GM21723 (cell line): ENCODE measurements at regions not wholly inside any gene's neighbourhood (a gene's known extent, or its start where the extent isn't known, plus 50 kb on each side); places are given as distances from the start of the nearest gene placed in this dataset.
A peak's percentile ranks its signal among the peaks of the same experiment; 100 is the strongest.

Experiments used
- ATAC-seq: cut with Tn5 transposase; IDR thresholded peaks from one replicate; pipeline ENCODE4 v1.9.1; 2021; ENCODE audit warnings: mild to moderate bottlenecking, moderate library complexity; ENCODE audit not compliant: unreplicated experiment

DNA sequence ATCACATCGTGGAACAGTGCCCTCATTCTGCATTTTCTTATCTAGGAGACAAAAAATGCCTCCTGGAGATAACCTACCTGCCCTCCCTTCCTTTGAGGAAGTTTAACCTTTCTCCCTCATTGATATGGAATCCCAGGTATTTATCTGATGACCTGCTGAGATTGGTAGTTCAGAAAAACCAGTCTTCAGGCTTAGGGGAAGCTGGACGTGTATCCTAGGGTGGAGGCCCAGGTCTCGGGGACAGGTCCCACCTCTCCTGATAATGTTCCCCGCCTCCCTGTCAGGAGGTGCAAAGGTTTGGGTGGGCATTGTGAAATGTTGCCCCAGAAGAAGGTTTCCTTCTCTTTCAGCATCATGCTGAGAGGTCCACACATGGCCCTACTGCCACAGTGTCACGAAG lies 186.9 kb upstream of the NAV2 start:
- no peak for ATAC-seq

- ATAC-seq = peak; percentile 68
Observed at GRCh38 chr11:19525276-19525675, 187.4 kb upstream of the NAV2 start.

- ATAC-seq = no peak
Observed at GRCh38 chr11:19524171-19524671, 188.4 kb upstream of the NAV2 start.

- no peak for ATAC-seq
Observed at GRCh38 chr11:19520681-19521080, 192.0 kb upstream of the NAV2 start.

GRCh38 chr11:19519912-19520641 lies 192.6 kb upstream of the NAV2 start:
- ATAC-seq = no peak

DNA sequence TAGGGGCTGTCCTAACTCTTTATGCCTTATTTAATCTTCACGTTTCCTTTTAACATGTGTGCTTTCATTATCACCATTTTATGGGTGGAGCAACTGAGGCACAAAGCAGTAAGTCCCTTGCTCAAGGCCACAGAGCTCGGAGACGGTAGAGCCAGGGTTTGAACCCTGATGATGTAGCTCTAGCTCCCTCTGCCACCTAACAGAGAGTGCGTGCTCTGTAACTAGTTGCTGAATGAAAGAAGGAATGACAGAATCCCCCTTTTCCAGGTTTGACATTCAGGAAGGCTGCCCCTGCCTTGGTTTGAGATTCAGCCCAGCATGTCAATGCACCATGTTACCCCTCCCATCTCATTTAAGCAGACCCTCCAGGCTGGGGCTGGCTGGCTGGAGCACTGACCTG lies 193.3 kb upstream of the NAV2 start:
- ATAC-seq = no peak

- ATAC-seq = no peak
Observed at GRCh38 chr11:19513253-19513652, 199.4 kb upstream of the NAV2 start.

GRCh38 chr11:19512618-19513017 lies 200.0 kb upstream of the NAV2 start:
- no peak for ATAC-seq

- ATAC-seq = no peak
Observed at GRCh38 chr11:19511413-19512183, 201.0 kb upstream of the NAV2 start.

DNA sequence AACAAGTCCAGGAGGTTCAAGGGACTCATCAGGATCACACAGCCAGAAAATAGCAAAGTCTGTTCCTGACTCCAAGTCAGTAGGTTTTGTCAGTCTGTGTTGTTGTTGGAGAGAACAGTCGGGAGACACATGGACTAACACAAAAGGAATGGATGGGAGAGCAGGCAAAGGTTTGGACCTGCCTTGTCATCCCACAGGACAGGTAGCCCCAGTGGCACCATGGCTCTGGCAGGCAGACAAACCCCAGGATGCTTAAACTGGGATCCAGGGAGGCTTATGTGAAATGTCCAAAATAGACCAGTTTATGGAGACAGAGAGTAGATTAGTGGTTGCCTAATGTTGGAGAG lies 201.6 kb upstream of the NAV2 start:
- ATAC-seq = no peak

- no peak for ATAC-seq
Observed at GRCh38 chr11:19510468-19510867, 202.2 kb upstream of the NAV2 start.

- ATAC-seq = no peak
Observed at GRCh38 chr11:19509215-19509614, 203.4 kb upstream of the NAV2 start.

DNA sequence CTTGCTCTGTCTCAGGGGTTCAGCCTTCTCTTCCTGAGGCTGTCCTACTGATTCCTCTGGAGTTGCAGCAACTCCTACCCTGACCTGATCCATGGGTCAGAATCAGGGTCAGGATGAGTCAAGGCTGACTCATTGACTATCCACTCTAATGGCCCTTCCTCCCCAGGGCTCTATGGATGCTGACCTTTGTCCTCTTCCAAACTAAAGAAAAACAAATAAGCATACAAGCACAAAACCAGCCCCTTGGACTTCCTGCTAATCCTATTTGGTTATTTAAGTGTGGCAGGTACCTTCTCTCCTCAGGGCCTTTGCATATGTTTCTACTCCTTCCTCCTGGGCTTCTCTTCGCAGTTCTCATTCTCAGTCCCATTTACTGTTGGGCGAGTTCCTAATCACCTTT lies 204.5 kb upstream of the NAV2 start:
- no peak for ATAC-seq

DNA sequence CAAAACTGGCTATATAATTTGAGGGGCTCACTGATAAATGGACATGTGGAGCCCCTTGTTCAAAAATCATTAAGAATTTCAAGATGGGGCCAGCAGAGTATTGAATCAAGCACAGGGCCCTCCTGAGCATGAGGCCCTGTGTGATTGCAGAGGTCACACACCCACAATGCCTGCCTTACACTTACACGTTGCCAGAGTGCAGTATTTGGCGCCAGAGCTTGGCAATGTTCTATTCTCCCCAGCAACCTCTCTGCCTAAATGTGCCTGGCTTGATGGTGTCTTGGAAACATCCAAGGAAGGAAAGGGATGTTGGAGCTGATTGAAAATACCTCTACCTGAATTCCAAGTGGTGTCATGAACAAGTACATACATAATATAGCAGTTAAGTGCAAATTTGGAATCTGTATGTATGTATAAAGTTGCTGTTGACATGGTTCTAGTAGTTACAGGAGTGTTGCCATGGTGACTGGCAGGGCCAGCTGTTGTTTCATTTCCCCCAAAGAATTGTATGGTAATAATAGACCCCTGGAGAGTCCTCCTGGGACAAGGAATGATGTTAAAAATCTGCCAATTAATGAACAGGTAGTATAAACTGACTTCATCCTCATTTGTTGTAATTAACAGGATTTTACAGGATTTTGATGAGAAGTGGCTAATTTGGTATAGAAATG lies 205.7 kb upstream of the NAV2 start:
- ATAC-seq = no peak

GRCh38 chr11:19502691-19503253 lies 209.9 kb upstream of the NAV2 start:
- ATAC-seq = no peak

DNA sequence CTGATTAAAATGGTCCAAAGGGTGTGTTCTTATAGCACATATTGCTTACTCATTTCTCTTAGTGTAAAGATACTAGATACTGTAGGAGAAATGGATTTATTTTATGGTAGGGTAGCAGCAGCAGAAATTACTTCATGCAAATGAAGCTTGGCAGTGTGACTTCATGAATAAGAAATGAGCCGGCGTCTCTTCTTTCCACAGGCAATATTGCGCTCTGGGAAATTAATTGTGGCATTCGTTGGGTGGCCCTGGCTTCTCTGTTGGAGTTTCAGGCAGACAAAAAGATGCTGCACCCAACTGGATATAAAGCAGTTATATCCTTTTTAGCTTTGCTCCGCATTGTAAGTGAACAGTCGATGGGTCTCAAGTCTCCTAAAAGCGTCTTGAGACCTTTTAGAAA lies 211.0 kb upstream of the NAV2 start:
- no peak for ATAC-seq

GRCh38 chr11:19499999-19500398 lies 212.6 kb upstream of the NAV2 start:
- ATAC-seq = no peak

DNA sequence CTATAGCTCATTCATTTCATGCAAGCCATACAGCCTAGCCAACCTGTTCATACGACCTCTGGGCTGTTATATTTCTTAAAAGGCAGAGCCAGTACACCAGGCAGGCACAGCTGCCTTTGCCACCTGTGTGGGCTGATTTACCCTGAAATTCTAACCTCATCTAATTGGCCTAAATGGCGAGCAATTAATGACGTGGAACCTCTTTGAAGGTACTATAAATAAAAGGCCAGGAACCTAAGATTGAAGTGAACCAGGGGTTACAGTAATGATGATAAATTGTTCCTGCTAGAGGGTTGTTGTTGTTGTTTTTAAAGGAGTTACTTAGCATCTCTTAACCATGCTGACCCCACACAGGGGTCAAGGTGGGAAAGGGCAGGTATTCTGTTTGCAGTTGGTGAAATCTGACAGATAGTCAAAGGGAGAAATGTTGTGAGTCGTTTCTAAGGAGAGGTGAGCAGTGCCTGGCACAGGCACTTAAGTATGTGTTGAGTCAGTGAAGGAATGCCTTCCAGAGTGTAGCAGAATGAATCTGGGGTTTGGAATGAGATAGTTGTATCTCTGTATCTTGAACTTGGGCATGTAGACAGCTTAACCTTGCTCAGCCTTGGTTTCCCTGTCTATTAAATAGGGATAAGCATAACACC lies 213.5 kb upstream of the NAV2 start:
- no peak for ATAC-seq

DNA sequence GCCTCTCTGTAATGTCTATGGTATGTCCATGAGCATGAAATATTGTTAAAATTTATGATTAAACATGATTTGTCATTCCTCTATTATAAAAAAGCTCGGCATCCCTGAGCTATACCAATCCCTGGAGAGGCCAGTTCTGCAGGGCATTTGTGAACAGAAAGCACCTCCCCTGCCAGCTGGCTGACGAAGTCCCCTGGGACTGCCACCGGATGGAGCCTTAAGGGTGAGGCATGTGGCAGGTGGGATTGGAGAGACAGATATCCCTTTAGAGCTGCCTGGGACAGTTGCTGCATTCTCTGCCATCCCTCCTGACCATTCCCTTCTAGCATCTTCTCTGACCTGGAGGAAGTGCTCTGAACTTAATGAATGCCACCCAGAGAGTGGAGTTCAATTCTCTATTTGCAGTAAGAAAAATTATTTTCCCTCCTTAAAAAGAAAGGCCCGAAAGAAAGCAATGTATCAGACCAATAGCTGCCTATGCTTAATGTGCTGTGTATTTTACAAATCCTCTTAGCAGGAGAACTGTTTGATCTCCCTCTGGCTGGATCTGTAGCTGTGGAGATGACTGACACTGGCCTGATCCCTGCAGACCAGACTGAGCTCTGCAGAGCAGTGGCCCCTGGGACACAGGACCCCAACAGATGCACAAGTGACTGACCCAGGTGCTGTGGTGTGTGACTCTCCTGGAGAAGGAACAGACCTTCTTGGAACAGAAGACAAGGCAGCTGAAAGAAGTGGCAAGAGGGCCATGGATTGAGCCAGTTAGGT lies 219.0 kb upstream of the NAV2 start:
- ATAC-seq = no peak
